NCI-H1105 (cell line): ENCODE measurements at regions not wholly inside any gene's neighbourhood (a gene's known extent, or its start where the extent isn't known, plus 50 kb on each side); places are given as distances from the start of the nearest gene placed in this dataset.
"Not testable (repeated sequence)": the region's sequence is repeated elsewhere in the genome, so short reads cannot be mapped to it uniquely, and the experiment has no call there.

ENCODE experiments used
- DNase-seq: peaks from one replicate; lab custom pipeline; 2025; lab: John Stamatoyannopoulos, UW

DNA sequence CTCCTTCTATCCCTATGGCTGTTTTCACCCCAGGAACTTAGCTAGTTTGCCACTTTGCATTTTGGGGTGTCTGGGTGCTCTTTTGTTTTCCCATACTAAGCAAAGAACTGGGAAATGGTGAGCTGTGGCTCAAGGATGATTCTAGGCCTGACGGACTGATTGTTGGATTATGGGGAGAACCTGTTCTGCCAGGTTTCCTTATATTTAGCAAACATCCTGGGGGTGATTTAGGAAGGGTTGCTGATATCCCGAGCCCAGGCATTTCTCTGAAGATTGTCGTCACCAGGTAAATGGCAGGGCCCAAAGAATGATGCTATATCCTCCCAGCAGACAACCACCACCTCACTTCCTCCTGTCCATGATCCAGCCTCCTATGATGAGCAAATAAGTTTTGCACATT lies 72.1 kb upstream of the GRB10 start:
- DNase-seq: no peak

GRCh38 chr7:50854247-50854646 lies 71.6 kb upstream of the GRB10 start:
- no peak for DNase-seq

DNA sequence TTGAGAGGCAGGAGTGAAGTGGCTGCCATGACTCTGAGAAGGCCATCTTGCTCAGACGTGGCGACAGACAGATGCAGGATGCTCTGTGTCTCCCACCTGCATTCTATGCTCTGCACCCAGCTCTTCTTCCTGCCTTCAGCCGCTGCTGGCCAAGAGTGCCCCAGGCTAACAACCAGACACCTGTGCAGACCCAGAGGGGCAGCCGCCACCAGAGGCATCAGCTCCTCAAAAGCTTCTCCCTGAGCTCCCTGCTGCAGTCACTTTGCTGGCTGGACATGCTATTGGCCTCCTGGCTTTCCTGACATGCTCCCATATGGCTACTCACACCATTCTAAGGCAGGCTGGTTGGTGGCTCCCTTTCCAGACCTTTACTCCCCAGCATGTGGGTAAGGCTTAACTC lies 70.6 kb upstream of the GRB10 start:
- no peak for DNase-seq

DNA sequence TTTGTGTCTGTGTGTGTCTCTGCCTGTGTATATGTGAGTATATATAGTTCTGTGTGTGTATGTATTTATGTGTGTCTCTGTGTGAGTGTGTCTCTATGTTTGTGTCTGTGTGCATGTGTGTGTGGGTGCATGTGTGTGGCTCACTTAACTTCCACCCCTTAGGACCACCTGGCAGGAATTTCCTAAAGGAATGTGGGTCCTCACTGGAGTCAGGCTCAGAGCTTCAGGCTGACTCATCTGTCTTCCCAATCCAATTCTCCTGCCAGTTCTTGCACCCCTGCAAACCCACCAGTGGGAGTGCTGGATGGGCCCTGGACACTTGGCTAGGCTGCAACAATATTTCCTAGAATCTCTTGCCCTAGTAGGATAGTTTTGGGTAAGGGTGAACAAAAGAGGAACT lies 70.2 kb upstream of the GRB10 start:
- DNase-seq: no peak

DNA sequence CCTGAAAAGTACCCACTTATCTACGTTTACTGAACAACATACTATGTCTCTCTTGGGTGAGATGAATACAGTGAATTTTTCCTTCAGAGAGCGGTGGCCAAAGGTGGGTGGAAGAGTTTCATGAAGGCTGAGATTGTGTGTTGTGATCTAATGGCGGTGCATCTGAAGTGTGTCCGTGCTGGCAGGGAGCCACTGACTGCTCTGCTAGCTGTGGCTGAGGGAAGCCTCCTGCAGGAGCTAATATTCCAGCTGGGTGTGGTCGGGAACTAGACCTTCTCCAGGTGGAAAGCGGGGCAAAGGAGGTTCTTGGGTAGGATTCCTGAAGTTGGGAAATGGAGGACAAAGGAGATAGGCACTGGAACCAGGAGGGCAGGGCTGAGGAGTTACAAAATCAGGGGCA lies 69.2 kb upstream of the GRB10 start:
- DNase-seq: no peak

DNA sequence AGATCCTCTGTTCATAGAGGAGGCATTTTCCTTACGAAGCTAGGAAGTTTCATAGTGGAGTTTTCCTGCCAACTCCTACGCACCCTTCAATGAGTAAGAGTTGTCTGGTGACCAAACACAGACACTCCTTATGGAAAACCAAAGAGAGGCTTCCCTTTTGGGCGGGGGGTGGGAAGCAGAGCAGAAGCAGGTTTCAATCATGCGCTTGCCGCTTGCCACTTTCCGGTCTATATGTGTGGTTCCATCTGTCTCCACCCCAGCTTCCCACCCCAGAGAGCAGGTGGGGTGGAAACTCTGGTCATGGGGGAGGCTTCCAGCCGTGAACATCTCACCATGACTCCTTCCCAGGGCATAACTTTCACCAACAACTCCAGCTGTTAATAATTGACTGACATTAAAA lies 68.8 kb upstream of the GRB10 start:
- no peak for DNase-seq

DNA sequence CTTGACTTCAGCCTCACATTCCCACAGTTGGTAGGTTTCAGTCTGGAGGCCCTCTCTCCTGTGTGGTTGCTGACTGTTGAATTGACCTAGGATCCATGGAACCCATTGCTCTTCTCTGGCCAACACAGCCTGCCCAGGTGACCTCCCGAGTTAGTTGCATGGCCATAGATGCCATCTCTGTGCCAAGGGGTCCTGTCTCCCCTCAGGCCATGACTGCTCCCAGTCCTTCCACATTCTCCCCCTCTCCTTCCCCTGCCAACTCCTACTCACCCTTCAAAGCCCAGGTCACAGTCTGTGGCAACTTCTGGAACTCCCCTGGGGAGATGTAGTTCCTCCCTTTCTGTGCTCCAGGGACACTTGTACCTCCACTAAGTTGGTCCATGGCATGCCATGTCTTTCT lies 67.3 kb upstream of the GRB10 start:
- no peak for DNase-seq

DNA sequence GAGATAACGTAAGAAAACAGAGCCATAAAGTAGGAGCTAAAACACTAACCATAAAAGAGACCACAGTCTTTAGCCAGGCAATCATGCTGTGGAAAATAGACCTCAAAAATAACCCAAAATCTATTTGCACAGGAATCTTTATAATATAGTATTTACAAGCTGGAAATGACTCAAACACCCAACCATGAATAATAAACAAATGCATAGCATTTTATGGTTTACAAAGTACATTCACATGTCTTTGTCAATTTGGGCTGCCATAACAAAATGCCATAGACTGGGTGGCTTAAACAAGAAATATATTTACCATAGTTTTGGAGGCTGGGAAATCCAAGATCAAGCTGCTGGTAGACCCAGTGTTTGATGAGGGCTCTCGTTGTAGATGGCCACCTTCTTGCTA lies 65.5 kb upstream of the GRB10 start:
- no peak for DNase-seq

DNA sequence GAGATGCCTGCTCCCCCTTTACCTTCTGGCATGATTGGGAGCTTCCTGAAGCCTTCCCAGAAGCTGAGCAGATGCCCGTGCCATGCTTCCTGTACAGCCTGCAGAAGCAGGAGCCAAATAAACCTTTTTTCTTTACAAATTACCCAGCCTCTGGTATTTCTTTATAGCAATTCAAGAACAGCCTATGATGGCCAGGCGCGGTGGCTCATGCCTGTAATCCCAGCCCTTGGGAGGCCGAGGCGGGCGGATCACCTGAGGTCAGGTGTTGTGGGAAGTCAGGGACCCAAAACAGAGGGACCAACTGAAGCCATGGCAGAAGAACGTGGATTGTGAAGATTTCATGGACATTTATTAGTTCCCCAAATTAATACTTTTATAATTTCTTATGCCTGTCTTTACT lies 62.2 kb upstream of the GRB10 start:
- not testable (repeated sequence) for DNase-seq

DNA sequence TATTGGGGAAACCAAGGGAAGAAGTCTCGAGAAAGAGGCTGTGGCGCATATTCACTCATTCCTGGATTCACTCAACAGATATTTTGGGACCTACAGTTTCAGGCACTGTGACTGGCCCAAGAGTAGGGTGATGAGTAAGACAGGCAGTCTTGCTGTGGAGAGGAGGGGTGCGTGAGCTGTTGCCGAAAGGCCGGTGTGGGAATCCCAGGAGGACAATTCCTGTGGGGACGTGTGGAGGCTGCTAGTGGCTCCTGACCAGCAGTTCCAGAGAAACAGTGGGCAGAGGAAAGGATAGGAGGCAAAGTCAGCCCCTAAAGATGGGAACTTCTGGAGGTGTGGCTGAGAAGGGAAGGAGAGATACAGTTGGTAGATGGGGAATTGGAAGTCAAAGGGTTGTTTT lies 59.3 kb upstream of the GRB10 start:
- no peak for DNase-seq

- DNase-seq: no peak
These were observed 56.1 kb upstream of the GRB10 start for GRCh38 chr7:50838675-50839377.

DNA sequence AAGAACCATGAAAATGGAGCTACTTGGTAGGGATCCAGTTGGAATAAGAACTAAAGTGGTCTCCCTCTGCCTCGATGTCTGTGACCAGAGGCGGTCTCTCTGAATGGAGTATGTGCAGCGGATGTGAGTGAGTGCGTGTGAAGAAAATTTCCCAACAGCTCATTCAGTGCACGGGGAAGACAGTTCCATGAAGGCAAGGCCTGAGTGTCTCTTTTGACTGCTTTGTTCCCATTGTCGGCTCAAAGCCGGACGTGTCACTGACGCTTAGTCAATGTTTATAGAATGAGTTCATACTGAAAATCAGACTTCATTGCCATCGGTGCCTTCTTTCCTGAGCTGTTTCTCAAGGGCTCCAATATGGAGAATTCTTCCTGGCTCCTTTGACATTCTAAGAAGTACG lies 55.3 kb upstream of the GRB10 start:
- no peak for DNase-seq

DNA sequence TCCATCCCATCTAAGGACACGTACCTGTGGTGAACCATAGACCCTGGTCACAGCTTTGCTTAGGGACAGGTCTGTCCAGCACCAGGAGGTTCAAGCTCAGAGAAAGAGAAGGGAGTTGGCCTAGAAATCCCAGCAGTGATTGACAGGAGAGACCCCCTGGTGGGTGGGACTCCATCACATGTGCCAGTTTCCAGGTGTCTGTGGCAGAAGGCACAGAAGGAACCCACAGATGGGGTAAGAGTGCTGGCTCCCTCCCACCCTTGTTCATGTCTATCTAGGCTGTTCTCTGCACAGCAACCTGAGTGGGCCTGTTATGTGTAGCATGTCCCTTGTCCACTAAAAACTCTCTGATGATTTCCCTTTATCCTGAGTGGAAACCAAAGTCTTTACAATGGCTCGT lies 54.0 kb upstream of the GRB10 start:
- no peak for DNase-seq

DNA sequence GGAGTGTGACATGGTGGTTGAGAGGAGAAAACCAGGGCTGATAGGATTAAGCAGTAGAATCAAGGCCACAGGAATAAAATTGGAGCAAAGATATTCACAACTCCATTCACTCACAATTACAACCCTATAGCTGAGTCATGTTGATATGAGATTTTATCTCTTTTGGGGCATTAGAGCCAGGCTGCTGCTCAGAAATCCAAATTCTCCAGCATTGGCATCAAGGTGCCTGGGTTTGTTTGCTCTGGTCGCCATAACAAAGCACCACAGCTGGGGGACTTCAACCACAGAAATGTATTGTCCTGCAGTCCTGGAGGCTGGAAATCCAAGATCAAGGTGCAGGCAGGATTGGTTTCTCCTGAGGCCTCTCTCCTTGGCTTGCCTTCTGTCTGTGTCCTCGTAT lies 52.5 kb upstream of the GRB10 start:
- DNase-seq: no peak

GRCh38 chr7:50834679-50835078 lies 52.0 kb upstream of the GRB10 start:
- no peak for DNase-seq

- DNase-seq: no peak
These were observed 51.4 kb upstream of the GRB10 start for GRCh38 chr7:50834031-50834535.

DNA sequence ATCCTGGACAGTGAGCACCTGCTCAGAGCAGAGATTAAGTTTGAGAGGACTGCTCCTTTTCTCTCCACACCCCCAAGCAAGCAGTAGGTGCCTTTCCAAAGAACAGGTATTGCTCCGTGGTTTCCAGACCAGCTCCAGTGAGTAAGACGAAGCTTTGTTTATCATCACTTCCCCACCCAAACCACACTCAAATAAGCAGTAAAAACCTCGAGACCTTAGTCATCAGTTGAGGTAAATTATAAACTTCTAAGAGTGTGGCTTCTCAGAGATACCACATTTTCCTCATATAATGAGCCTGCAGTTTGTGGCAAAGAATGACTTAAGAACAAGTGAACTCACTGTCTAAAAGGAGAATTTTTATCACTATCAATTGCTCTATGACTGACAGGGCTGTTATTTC lies 50.0 kb upstream of the GRB10 start:
- no peak for DNase-seq
